DMS 273 (cell line): ENCODE measurements at regions not wholly inside any gene's neighbourhood (a gene's known extent, or its start where the extent isn't known, plus 50 kb on each side); places are given as distances from the start of the nearest gene placed in this dataset.

ENCODE experiments used
- DNase-seq: peaks from one replicate; lab custom pipeline; 2025; ENCODE audit not compliant: unreplicated experiment; lab: John Stamatoyannopoulos, UW

GRCh38 chr6:1201547-1202200, 110.2 kb upstream of the FOXQ1 start:
- no peak for DNase-seq

GRCh38 chr6:1200409-1201101, 111.3 kb upstream of the FOXQ1 start:
- DNase-seq: no peak

GRCh38 chr6:1200081-1200408, 111.9 kb upstream of the FOXQ1 start:
- DNase-seq: no peak

DNA sequence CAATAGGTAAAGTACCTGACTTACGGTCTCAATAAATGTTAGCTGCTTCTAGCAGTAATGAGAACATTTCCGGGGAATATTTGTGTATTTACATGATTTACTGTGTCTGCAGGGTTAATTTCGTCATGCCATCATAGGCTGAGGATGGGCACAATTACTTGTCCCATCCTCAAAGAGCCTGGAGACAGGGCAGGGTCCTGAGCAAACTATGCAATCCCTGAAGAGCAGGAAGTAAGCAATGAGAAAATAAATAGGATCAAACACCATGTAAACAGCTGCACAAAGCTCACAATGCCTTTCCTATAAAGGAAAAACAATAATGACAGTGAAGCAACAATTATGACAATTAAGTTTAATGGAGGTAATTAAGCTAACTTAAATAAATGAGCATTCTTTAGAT, 114.6 kb upstream of the FOXQ1 start:
- DNase-seq: no peak

- DNase-seq: no peak
These were observed 120.7 kb upstream of the FOXQ1 start for GRCh38 chr6:1191141-1191630.

- DNase-seq: no peak
These were observed 121.5 kb upstream of the FOXQ1 start for GRCh38 chr6:1190366-1190765.

DNA sequence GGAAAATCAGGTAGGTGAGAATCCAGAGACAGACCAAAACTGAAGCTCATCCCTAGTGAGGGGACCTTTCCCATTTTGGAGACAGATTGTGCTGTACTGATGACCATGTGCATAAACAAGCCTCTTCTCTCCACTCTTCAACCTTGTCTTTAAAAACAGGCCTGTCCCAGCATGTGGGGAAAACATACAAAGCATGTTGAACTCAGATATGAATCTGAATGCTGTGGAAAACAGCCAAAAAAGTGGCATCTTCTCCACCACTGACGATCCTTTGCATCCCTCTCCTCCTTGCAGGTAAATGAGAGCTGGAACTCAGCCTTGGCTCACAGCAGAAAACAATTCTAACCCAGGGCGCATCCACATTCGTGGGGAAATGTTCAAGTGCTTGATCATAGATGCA, 123.7 kb upstream of the FOXQ1 start:
- DNase-seq: peak; percentile 21

- no peak for DNase-seq
These were observed 124.4 kb upstream of the FOXQ1 start for GRCh38 chr6:1187293-1188131.

GRCh38 chr6:1184318-1184717, 127.6 kb upstream of the FOXQ1 start:
- no peak for DNase-seq

GRCh38 chr6:1182722-1183521, 129.0 kb upstream of the FOXQ1 start:
- DNase-seq: peak; percentile 10

DNA sequence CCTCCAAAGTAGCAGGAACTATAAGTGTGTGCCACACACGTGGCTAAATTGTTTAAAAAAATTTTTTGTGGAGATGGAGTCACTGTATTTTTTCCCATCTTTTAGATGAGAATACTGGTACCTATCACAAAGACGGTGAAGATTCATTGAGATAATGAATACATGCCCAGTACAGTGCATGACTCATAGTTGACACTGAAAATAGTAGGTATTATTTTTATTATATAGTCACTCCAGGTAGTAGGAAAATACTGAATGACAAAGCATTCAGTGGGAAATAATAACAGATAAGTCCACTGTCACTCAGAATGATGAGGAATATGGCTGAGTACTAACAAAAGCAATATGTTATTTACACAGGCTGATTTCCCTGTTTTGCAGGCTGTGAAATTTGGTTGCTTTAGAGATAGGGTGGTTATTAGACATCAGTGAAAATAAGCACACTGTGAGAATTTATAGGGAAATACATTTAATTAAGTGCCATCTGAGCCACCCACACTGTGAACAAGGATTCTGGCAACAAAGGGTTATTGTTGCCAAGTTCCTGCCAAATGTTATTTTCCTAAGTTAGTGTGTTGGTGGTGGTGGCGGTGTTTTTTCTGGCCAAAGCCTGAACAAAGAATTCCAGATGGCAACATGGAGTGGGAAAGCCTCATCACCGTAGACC, 129.8 kb upstream of the FOXQ1 start:
- no peak for DNase-seq

GRCh38 chr6:1179571-1180459, 132.1 kb upstream of the FOXQ1 start:
- peak; percentile 82 for DNase-seq

GRCh38 chr6:1178590-1178989, 133.3 kb upstream of the FOXQ1 start:
- no peak for DNase-seq

DNA sequence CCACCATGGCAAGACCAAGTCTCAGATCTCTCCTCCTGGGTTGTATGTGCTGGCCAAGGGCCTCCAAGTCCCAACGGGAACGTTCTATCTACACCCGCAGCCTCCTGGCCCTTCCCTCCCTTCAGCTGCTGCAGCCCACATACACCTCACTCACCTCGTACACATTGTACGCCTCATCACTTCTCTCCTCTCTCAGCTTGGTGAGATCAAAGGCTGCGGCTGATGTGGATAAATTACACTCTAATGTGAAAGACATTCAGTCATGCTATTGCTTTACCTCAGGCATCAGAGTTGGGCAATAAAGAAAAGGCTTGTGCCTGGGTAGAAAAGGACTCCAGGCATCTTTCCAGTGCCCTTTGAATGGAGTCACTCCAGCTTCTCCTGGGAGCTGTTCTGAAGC, 135.3 kb upstream of the FOXQ1 start:
- no peak for DNase-seq

DNA sequence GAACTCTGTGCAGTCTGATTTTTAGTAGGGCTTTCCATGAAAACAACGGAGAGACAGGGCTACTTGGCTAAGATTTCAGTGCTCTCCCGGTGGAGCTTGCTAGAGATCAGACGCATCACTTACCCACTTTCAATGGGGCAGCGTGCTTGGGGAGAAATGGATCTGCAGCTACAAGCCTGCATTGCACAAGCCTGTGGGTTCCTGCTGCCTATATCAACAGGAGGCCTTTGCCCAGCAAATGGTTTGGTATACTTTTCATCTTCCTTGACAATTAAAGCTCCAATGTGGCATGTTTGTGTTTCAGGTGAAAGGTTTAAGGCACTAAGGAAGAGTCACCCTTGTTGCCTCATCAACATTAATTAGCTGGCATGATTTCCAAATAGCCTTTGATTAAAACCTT, 136.0 kb upstream of the FOXQ1 start:
- no peak for DNase-seq

- peak; percentile 39 for DNase-seq
These were observed 141.1 kb upstream of the FOXQ1 start for GRCh38 chr6:1170794-1171193.

DNA sequence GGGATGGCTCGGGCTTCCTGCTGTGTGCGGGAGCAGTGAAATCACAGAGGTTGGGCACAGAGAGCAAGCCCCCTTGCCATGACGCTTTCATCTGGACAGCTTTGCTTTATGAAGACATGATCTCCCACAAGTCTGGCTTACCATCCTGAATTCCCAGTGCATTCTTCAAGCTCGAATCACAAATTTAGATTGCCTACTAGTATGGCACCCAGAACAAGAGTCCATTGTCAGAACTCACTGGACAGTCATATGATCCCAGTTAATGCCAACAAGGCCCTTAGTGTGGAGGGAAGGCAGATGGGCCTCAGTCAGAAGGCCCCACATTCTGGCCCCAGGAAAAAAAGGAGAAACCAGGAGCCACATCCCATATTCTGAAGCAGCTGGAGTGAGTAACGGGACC, 147.3 kb upstream of the FOXQ1 start:
- no peak for DNase-seq

DNA sequence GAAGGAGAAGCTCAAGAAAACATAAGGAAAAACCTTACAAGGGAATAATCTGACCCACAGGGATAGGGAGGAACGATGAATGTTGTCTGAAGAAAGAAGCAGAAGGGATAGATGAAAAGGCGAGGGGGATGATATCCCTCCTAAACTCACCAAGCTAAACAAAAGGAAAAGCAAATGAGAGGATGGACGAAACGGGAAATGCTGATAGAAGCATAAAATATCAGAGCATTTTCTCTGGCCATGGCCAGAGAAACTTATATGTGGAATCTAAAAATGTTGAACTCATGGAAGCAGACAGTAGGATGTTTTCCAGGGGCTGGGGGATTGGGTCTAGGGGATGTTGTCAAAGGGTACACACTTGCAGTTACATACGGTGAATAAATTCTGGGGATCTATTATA, 148.4 kb upstream of the FOXQ1 start:
- no peak for DNase-seq

GRCh38 chr6:1162367-1163275, 149.3 kb upstream of the FOXQ1 start:
- no peak for DNase-seq
